IPS-20b (cell line): ENCODE measurements at regions not wholly inside any gene's neighbourhood (a gene's known extent, or its start where the extent isn't known, plus 50 kb on each side); places are given as distances from the start of the nearest gene placed in this dataset.
"Not testable (repeated sequence)": the region's sequence is repeated elsewhere in the genome, so short reads cannot be mapped to it uniquely, and the experiment has no call there.

Experiments
- H3K27ac ChIP-seq: one replicate; pipeline ENCODE4 v1.5.1; 2013; ENCODE audit warnings: low read length
- H3K27me3 ChIP-seq: 2 replicates; pipeline ENCODE4 v1.6.1; 2013; ENCODE audit warnings: mild to moderate bottlenecking, low read length, inconsistent platforms; ENCODE audit not compliant: insufficient read depth
- H3K36me3 ChIP-seq: 2 replicates; pipeline ENCODE4 v1.6.1; 2013; ENCODE audit warnings: low read depth, mild to moderate bottlenecking, inconsistent platforms, low read length, moderate library complexity; ENCODE audit not compliant: insufficient read depth
- H3K4me1 ChIP-seq: 2 replicates; pipeline ENCODE4 v1.6.1; 2013; ENCODE audit warnings: mild to moderate bottlenecking, control low read depth, inconsistent platforms, low read length, moderate library complexity; ENCODE audit not compliant: insufficient read depth
- H3K4me3 ChIP-seq: 2 replicates; pipeline ENCODE4 v1.5.1; 2013; ENCODE audit warnings: mild to moderate bottlenecking, low read length, inconsistent platforms
- H3K9ac ChIP-seq: 2 replicates; pipeline ENCODE4 v1.6.1; 2013; ENCODE audit warnings: low read depth, mild to moderate bottlenecking, inconsistent platforms, low read length, moderate library complexity
- H3K9me3 ChIP-seq: 2 replicates; pipeline ENCODE4 v1.6.1; 2013; ENCODE audit warnings: mild to moderate bottlenecking, low read depth, low read length, inconsistent platforms; ENCODE audit not compliant: insufficient read depth

DNA sequence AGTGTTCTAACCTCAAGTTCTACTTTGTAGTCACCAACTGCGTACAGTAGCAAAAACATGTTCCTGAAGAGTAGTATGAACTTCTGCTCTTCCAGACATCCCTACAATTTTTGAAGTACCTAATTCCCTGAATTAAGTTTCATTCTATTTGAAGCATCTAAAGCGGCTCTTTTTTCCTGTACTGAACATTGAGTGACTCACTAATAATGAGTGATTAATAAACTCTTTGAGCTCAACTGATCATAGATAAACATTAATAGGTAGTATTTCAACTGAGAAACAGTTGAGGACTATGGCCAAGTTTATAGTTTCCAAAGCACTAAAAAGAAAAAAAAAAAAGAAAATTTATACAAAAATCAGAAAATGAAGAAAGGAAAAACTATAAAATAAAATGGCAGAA, 683.1 kb downstream of the LTN1 start:
- H3K4me1 ChIP-seq: 0 out of 2 replicates have a peak, but pooled peaks cover 3% of the 10 kb centered on the region
- H3K27me3 ChIP-seq: no peaks in the 10 kb centered on the region
- no peak overlapping the region for H3K9ac ChIP-seq
- H3K27ac ChIP-seq: no peak overlapping the region
- no peaks in the 10 kb centered on the region for H3K9me3 ChIP-seq
- H3K4me3 ChIP-seq: no peak overlapping the region
- H3K36me3 ChIP-seq: no peaks in the 10 kb centered on the region

DNA sequence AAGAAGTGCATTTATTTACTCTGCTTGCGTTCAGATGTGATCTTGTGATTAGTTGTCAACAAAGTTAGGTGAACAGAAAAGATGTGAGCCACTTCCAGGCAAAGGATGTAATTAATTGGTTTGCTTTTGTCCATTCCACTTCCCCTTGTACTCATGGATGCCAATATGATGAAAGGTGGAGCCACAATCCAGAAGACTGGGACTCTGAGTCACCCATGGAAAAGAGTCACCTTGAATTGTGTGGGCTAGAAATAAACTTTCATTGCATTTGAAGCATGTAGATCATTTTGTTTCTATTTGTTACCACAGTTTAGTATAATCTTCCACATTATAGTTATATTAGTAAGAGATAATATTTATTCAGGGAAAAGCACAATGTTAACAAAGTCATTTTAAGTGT, 684.2 kb downstream of the LTN1 start:
- 0 out of 2 replicates have a peak, but pooled peaks cover 3% of the 10 kb centered on the region for H3K4me1 ChIP-seq

DNA sequence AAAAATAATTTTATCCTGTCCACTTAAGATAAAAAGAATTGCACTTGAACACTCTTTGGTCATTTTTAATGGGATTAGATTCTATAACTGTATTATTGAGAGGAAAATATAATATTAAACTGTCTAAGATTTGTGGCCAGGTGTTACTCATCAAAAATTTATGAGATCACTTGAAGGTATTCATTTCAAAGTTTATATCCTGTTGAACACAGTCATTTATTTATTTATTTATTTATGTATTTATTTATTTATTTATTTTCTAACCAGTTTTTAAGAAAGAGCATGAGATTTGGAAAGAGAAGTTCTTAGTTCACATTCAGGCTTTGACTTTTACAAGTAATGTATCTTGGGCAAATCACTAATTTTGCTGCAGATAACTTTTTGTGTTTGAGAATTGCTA, 692.7 kb downstream of the LTN1 start:
- no peak overlapping the region for H3K9ac ChIP-seq
- H3K36me3 ChIP-seq: no peaks in the 10 kb centered on the region
- H3K4me3 ChIP-seq: no peak overlapping the region
- H3K27me3 ChIP-seq: no peaks in the 10 kb centered on the region
- no peaks in the 10 kb centered on the region for H3K4me1 ChIP-seq
- no peak overlapping the region for H3K27ac ChIP-seq
- peaks cover 7% of the 10 kb centered on the region; the same call in 1 of the 2 replicates for H3K9me3 ChIP-seq

More for the DNA sequence above, 684.2 kb downstream of the LTN1 start:
- no peaks in the 10 kb centered on the region for H3K27me3 ChIP-seq
- no peaks in the 10 kb centered on the region for H3K36me3 ChIP-seq
- no peak overlapping the region for H3K9ac ChIP-seq
- no peak overlapping the region for H3K27ac ChIP-seq
- no peaks in the 10 kb centered on the region for H3K9me3 ChIP-seq
- H3K4me3 ChIP-seq: no peak overlapping the region

DNA sequence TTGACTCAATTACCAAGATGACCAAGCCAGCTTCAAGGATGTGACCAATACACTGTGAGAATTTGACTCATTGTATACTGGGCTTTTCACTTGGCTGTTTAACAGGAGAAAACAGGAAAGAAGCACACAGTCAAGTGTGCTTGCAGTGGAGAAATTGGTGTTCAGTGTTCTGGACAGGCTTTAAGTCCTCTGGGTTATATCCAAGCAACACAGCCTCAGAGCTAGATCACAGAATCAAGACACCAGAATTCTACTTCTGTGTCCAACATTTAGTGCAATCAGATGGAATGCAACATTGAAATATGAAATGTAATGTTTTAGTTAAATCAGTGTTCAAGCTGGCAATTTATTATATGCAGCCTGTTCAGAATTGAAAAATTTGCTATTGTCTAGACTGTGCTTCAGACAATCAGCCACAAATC, 694.4 kb downstream of the LTN1 start:
- H3K36me3 ChIP-seq: no peaks in the 10 kb centered on the region
- H3K9ac ChIP-seq: no peak overlapping the region
- H3K27me3 ChIP-seq: no peaks in the 10 kb centered on the region
- no peaks in the 10 kb centered on the region for H3K4me1 ChIP-seq
- H3K9me3 ChIP-seq: peaks cover 7% of the 10 kb centered on the region; the same call in 1 of the 2 replicates
- no peak overlapping the region for H3K4me3 ChIP-seq
- H3K27ac ChIP-seq: no peak overlapping the region

DNA sequence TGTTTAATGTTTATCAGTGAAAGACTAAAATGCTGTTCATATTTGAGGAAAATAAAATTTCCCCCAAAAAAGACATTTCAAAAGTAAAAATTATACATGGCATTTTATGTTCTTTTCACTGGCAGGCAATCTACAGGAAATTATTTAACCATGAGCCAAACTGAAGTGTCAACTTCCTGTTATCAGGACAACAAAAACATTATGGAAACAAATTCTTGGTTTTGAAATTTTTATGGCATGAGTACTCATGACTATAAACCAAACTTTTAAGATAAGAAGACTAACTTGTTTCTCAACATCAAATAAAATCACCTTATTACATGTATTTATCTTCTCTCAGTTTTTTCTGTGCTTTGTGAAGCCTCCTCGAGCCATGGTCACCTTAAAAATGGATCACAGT, 698.6 kb downstream of the LTN1 start:
- Histone ChIP-seq H3K4me1 (no peaks in the 10 kb centered on the region), H3K27me3 (no peaks in the 10 kb centered on the region), H3K36me3 (no peaks in the 10 kb centered on the region), H3K9ac (no peak overlapping the region), H3K27ac (no peak overlapping the region), H3K9me3 (0 out of 2 replicates have a peak, but pooled peaks cover 6% of the 10 kb centered on the region), H3K4me3 (no peak overlapping the region)

DNA sequence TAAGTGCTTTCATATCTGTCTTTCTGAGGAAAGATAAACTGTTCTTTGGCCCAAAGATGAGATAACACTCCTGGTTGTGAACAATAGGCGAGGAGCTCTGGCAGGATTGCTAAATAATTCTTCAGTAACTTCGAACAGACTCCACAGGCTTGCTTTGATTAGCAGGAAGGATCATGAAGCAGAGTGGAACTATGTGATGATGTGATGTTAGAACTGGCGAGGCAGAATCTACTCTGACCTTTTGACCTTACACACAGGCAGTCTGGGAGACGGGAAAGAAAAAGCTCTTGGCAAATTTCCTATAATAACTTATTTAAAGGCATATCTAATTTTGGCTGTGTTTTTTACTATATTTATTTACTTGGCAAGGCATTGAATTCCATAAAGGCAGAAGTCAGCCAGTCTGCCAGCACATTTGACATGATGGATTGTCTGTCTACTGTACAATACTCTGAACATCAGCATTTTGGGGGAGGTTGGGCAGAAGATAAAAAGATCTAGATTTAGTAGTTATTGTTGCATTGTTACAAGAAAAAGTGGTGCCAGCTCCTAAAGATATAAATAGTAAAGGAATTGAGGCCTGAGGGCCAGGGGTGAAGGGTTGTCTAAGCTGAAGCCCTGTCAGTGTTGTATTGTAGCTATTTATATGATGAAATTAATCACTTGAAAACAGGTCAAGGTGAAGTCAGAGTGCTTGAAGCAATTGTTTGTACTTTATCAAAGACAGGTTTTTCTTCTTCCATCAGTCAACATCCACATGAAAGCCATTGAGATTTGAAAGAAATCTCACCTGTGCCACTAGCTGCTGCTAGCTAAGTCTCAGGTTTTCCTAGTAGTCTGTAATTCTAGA, 708.8 kb downstream of the LTN1 start:
- H3K9ac ChIP-seq: no peak overlapping the region
- H3K4me3 ChIP-seq: no peak overlapping the region
- H3K27ac ChIP-seq: no peak overlapping the region
- H3K4me1 ChIP-seq: peaks cover 23% of the 10 kb centered on the region; the same call in 1 of the 2 replicates
- no peaks in the 10 kb centered on the region for H3K27me3 ChIP-seq
- no peaks in the 10 kb centered on the region for H3K9me3 ChIP-seq
- H3K36me3 ChIP-seq: no peaks in the 10 kb centered on the region

DNA sequence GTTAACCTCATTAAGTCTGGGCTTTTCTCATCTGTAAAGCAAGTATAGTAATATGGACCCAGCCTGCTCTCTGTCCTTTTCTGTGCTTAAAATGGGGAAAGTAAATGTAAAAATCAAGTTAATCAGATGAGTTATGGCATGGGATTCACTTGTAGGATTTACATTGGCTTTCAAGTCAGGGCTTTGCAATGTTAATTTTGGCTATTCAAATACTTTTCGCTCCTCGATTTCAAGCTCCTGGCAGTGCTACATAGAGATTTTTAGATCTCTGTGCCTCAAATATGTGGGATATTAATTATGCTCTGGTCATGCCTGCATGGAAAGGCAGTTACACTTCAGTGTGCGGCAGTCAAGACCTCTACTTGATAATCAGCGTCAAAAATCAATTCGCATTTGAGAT, 709.8 kb downstream of the LTN1 start:
- H3K27ac ChIP-seq: no peak overlapping the region
- no peak overlapping the region for H3K4me3 ChIP-seq
- no peak overlapping the region for H3K9ac ChIP-seq
- peaks cover 23% of the 10 kb centered on the region; the same call in 1 of the 2 replicates for H3K4me1 ChIP-seq
- H3K27me3 ChIP-seq: no peaks in the 10 kb centered on the region
- no peaks in the 10 kb centered on the region for H3K9me3 ChIP-seq
- no peaks in the 10 kb centered on the region for H3K36me3 ChIP-seq

DNA sequence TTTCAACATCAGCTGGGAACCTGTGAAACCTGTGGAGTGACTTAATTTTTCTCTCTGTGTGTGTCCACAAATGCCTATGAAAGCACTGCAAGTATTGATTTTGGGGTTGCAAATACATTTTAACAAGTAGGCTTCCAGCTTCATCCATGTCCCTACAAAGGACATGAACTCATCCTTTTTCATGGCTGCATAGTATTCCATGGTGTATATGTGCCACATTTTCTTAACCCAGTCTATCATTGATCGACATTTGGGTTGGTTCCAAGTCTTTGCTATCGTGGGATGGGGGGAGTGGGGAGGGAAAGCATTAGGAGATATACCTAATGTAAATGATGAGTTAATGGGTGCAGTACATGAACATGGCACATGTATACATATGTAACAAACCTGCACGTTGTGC, 711.3 kb downstream of the LTN1 start:
- H3K4me1 ChIP-seq: peaks cover 23% of the 10 kb centered on the region; the same call in 1 of the 2 replicates
- not testable (repeated sequence) for H3K27me3 ChIP-seq, H3K27ac ChIP-seq

DNA sequence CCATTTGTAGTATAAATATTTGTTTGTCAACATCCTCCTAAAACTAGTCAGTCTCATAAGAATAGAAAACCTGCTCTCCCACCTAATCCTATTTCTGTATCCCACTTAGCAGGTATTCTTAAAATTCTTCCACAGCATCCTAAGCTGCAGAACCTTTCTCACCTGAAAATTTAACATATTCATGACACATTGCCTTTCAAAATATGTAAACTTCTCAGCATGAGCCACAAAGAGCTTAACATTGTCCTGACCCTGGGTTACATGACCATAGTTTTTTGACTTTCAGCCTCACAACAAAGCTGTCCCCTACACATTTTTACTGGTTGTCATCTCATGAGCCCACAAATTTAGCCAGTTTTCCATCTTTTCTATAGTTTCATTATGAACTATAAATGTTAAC, 712.1 kb downstream of the LTN1 start:
- H3K9me3 ChIP-seq: no peaks in the 10 kb centered on the region
- H3K9ac ChIP-seq: no peak overlapping the region
- peaks cover 23% of the 10 kb centered on the region; the same call in 1 of the 2 replicates for H3K4me1 ChIP-seq
- no peaks in the 10 kb centered on the region for H3K27me3 ChIP-seq
- no peaks in the 10 kb centered on the region for H3K36me3 ChIP-seq
- no peak overlapping the region for H3K4me3 ChIP-seq
- H3K27ac ChIP-seq: no peak overlapping the region

More for the DNA sequence above, 711.3 kb downstream of the LTN1 start:
- H3K9me3 ChIP-seq, H3K4me3 ChIP-seq, H3K36me3 ChIP-seq, H3K9ac ChIP-seq: not testable (repeated sequence)

DNA sequence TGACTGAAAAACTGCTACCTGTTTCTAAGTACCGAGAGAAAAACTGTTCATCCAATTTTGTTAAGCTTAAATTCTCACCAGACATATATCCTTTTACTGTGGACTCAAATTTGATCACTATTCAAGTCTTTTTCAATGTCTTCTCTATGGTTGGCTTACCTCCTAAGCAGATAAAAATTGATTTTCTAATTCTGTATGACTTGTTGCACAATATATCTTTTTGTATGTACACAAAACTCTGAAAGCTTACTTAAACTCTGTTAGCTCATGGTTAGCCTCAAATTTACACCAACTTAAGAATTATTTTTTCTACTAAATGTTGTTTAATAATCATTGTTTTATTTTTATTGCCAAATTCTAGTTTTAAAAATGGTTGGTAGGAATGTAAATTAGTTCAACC, 715.4 kb downstream of the LTN1 start:
- Histone ChIP-seq H3K4me3 (no peak overlapping the region), H3K9ac (no peak overlapping the region), H3K36me3 (no peaks in the 10 kb centered on the region), H3K9me3 (no peaks in the 10 kb centered on the region), H3K27ac (no peak overlapping the region), H3K27me3 (no peaks in the 10 kb centered on the region), H3K4me1 (peaks cover 10% of the 10 kb centered on the region; the same call in 1 of the 2 replicates)

DNA sequence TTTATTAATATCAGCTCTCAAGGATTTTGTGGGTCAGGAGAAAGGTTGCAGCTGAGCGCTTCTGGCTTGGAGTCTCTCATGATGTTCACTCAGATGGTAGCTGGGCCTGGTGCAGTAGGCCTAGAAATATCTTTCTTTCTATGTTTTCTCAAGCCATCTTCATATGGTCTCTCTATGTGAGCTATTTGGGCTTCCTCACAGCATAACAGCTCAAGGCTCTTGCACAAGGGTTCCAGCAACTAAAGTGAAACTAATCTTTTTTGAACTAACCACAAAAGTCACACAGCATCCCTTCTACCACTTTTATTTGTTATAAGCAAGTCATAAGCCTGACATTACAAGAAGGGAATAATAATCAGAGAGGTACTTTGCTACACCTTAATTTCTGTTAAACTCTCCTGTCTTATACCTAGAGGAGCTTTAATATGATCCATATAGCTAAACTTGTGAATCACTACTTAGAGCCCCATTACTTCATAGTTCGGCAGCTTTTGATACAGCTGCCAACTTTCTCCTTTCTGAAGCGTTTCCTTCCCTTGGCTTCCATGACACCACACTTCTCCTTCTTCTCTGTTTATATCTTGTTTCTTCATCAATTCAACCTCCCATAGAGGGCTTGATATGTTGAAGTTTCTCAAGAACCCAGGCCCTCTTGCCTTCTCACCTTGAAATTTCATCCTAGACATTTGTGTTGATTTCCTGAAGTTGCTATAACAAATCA, 720.2 kb downstream of the LTN1 start:
- H3K4me3 ChIP-seq: no peak overlapping the region
- H3K9ac ChIP-seq: no peak overlapping the region
- no peak overlapping the region for H3K27ac ChIP-seq
- no peaks in the 10 kb centered on the region for H3K4me1 ChIP-seq
- no peaks in the 10 kb centered on the region for H3K36me3 ChIP-seq
- H3K27me3 ChIP-seq: no peaks in the 10 kb centered on the region
- H3K9me3 ChIP-seq: no peaks in the 10 kb centered on the region

DNA sequence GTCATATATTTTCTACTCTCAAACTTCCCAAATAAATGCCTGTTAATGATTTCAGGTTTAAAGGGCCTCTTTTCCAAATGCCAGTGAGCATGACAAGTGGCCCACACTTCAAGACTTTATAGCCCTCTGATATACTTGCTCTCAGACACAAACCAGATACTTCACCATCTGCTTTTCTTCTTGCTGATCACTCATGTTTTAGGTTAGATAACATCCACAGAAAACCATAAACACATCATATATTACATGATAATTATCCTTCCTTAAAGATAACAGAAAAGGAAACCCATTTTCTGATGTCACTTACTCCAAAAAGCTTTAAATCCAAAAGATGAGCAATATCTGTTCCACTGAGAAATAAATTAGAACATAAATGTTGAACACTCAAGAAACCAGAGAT, 723.5 kb downstream of the LTN1 start:
- H3K36me3 ChIP-seq: no peaks in the 10 kb centered on the region
- no peak overlapping the region for H3K27ac ChIP-seq
- no peaks in the 10 kb centered on the region for H3K27me3 ChIP-seq
- no peaks in the 10 kb centered on the region for H3K4me1 ChIP-seq
- no peak overlapping the region for H3K9ac ChIP-seq
- H3K9me3 ChIP-seq: no peaks in the 10 kb centered on the region
- H3K4me3 ChIP-seq: no peak overlapping the region
